Rectal smooth muscle tissue (tissue), 1 donor: ENCODE measurements at regions not wholly inside any gene's neighbourhood (a gene's known extent, or its start where the extent isn't known, plus 50 kb on each side); places are given as distances from the start of the nearest gene placed in this dataset.
"Not testable (repeated sequence)": the region's sequence is repeated elsewhere in the genome, so short reads cannot be mapped to it uniquely, and the experiment has no call there.

Experiments used
- H3K27ac ChIP-seq: one replicate; pipeline ENCODE4 v1.7.0; 2013; ENCODE audit warnings: low read depth, low read length, inconsistent platforms
- H3K27me3 ChIP-seq: one replicate; pipeline ENCODE4 v1.7.0; 2013; ENCODE audit warnings: low read length; ENCODE audit not compliant: control insufficient read depth, insufficient read depth
- H3K36me3 ChIP-seq: one replicate; pipeline ENCODE4 v1.7.0; 2013; ENCODE audit warnings: low read length; ENCODE audit not compliant: control insufficient read depth, insufficient read depth
- H3K4me1 ChIP-seq: one replicate; pipeline ENCODE4 v1.7.0; 2013; ENCODE audit warnings: low read length; ENCODE audit not compliant: control insufficient read depth, insufficient read depth
- H3K4me3 ChIP-seq: one replicate; pipeline ENCODE4 v1.7.0; 2013; ENCODE audit warnings: low read length
- H3K9ac ChIP-seq: one replicate; pipeline ENCODE4 v1.7.0; 2013; ENCODE audit warnings: low read length

GRCh38 chr6:164750128-164750527, 559.3 kb downstream of the C6orf118 start:
- H3K27me3 ChIP-seq = no peaks in the 10 kb centered on the region
- no peaks in the 10 kb centered on the region for H3K36me3 ChIP-seq
- peak overlapping the region; percentile 42 for H3K27ac ChIP-seq
- no peak overlapping the region for H3K4me3 ChIP-seq
- H3K9ac ChIP-seq = no peak overlapping the region
- peaks cover 2% of the 10 kb centered on the region for H3K4me1 ChIP-seq

- no peak overlapping the region for H3K9ac ChIP-seq
- no peak overlapping the region for H3K4me3 ChIP-seq
- no peaks in the 10 kb centered on the region for H3K27me3 ChIP-seq
- peak overlapping the region; percentile 42 for H3K27ac ChIP-seq
- peaks cover 2% of the 10 kb centered on the region for H3K4me1 ChIP-seq
- no peaks in the 10 kb centered on the region for H3K36me3 ChIP-seq
Measured at GRCh38 chr6:164749221-164750064, 560.0 kb downstream of the C6orf118 start.

DNA sequence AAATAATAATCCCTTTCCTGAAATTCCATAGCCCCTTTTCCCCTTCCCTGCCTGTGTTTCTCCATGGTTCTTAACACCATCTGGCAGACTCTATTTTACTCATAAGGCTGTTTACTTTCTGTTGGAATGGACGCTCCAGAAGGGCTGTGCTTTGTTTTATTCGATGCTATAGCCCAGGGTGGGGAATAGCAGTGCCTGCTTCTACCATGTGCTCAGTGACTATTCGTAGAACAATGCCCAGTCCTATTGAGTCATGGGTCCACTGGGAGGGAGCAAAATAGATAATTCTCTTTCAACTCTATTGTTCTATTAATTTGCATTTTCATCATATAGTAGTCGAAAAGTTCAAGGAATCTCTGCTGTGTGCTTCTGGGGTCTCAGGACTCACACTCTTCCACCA, 565.1 kb downstream of the C6orf118 start:
- Histone ChIP-seq H3K36me3 (no peaks in the 10 kb centered on the region), H3K27me3 (no peaks in the 10 kb centered on the region), H3K9ac (no peak overlapping the region), H3K4me3 (no peak overlapping the region), H3K4me1 (peaks cover 2% of the 10 kb centered on the region), H3K27ac (no peak overlapping the region)

GRCh38 chr6:164741938-164742451, 567.4 kb downstream of the C6orf118 start:
- no peak overlapping the region for H3K27ac ChIP-seq
- no peaks in the 10 kb centered on the region for H3K27me3 ChIP-seq
- no peak overlapping the region for H3K4me3 ChIP-seq
- no peaks in the 10 kb centered on the region for H3K36me3 ChIP-seq
- no peak overlapping the region for H3K9ac ChIP-seq
- H3K4me1 ChIP-seq = no peaks in the 10 kb centered on the region

DNA sequence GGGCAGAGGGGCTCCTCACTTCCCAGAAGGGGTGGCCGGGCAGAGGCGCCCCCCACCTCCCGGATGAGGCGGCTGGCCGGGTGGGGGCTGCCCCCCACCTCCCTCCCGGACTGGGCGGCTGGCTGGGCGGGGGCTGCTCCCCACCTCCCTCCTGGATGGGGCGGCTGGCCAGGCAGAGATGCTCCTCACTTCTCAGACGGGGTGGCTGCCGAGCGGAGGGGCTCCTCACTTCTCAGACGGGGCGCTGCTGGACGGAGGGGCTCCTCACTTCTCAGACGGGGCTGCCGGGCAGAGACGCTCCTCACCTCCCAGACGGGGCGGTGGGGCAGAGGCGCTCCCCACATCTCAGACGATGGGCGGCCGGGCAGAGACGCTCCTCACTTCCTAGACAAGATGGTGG, 573.3 kb downstream of the C6orf118 start:
- not testable (repeated sequence) for H3K9ac ChIP-seq, H3K36me3 ChIP-seq, H3K4me1 ChIP-seq, H3K4me3 ChIP-seq, H3K27me3 ChIP-seq, H3K27ac ChIP-seq

- Histone ChIP-seq H3K36me3 (no peaks in the 10 kb centered on the region), H3K27me3 (no peaks in the 10 kb centered on the region), H3K27ac (no peak overlapping the region), H3K9ac (no peak overlapping the region), H3K4me1 (no peaks in the 10 kb centered on the region), H3K4me3 (no peak overlapping the region)
Measured at GRCh38 chr6:164731539-164731938, 577.9 kb downstream of the C6orf118 start.

DNA sequence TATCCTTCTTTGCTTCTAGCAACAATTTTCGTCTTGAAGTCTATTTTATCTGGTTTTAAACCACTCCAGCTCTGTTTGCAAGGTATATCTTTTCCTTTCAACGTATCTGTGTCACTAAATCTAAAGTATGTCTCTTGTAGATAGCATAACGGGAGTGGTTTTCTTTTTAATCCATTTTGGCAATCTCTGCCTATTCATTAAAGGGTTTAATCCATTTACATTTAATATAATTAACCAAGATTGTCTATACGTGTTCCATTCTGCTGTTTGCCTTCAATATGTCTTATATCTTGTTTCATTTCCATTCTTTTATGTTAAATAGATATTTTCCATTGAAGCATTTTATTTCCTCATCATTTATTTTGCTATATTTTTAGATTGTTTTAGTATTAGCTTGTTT, 587.9 kb downstream of the C6orf118 start:
- Histone ChIP-seq H3K9ac (no peak overlapping the region), H3K27me3 (no peaks in the 10 kb centered on the region)

DNA sequence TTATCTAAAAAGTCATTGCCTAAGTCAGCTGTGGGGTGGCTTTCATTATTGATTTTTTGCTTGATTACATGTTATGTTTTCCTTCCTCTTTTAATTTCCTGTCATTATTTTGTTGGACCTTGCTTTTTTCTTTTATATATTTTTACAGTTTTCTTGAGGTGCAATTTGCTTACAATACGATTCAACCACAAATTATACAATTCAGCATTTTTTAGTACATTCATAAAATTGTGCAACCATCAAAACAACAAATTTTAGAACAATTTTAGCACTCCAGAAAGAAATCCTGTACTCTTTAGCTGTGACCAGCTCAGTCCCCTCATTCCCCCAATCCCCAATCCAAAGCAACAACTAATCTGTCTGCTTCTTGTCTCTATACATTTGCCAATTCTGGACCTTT, 608.9 kb downstream of the C6orf118 start:
- Histone ChIP-seq H3K36me3 (no peaks in the 10 kb centered on the region), H3K27me3 (no peaks in the 10 kb centered on the region), H3K9ac (no peak overlapping the region), H3K4me3 (no peak overlapping the region), H3K4me1 (no peaks in the 10 kb centered on the region), H3K27ac (no peak overlapping the region)

More for the DNA sequence above, 587.9 kb downstream of the C6orf118 start:
- no peaks in the 10 kb centered on the region for H3K4me1 ChIP-seq
- no peak overlapping the region for H3K27ac ChIP-seq
- H3K4me3 ChIP-seq = no peak overlapping the region
- H3K36me3 ChIP-seq = no peaks in the 10 kb centered on the region

GRCh38 chr6:164695896-164696295, 613.5 kb downstream of the C6orf118 start:
- no peaks in the 10 kb centered on the region for H3K4me1 ChIP-seq
- H3K27ac ChIP-seq = no peak overlapping the region
- no peak overlapping the region for H3K9ac ChIP-seq
- H3K27me3 ChIP-seq = no peaks in the 10 kb centered on the region
- no peaks in the 10 kb centered on the region for H3K36me3 ChIP-seq
- no peak overlapping the region for H3K4me3 ChIP-seq

- Histone ChIP-seq H3K36me3 (no peaks in the 10 kb centered on the region), H3K27me3 (no peaks in the 10 kb centered on the region), H3K27ac (no peak overlapping the region), H3K4me1 (no peaks in the 10 kb centered on the region), H3K9ac (no peak overlapping the region), H3K4me3 (no peak overlapping the region)
Measured at GRCh38 chr6:164694386-164694785, 615.0 kb downstream of the C6orf118 start.

- H3K9ac ChIP-seq = no peak overlapping the region
- H3K4me1 ChIP-seq = no peaks in the 10 kb centered on the region
- H3K36me3 ChIP-seq = no peaks in the 10 kb centered on the region
- no peaks in the 10 kb centered on the region for H3K27me3 ChIP-seq
- H3K4me3 ChIP-seq = no peak overlapping the region
- H3K27ac ChIP-seq = no peak overlapping the region
Measured at GRCh38 chr6:164693944-164694343, 615.5 kb downstream of the C6orf118 start.

GRCh38 chr6:164692772-164693510, 616.5 kb downstream of the C6orf118 start:
- Histone ChIP-seq H3K27me3 (no peaks in the 10 kb centered on the region), H3K4me3 (no peak overlapping the region), H3K4me1 (no peaks in the 10 kb centered on the region), H3K36me3 (no peaks in the 10 kb centered on the region), H3K27ac (no peak overlapping the region), H3K9ac (no peak overlapping the region)
